Neural cell (in vitro differentiated cells): ENCODE measurements at regions not wholly inside any gene's neighbourhood (a gene's known extent, or its start where the extent isn't known, plus 50 kb on each side); places are given as distances from the start of the nearest gene placed in this dataset.

Source experiments
- H2AFZ ChIP-seq: fragments of 200-600, 300-800 bp; sonication (generic), shearing (Covaris generic); 2 replicates; pipeline ENCODE4 v1.6.0; 2014; ENCODE audit warnings: low read depth, mild to moderate bottlenecking, antibody characterized with exemption, low read length, moderate library complexity
- H3F3A ChIP-seq: fragments of 200-600 bp; shearing (Covaris generic); 2 replicates; pipeline ENCODE4 v1.6.1; 2016; ENCODE audit warnings: mild to moderate bottlenecking, moderate library complexity, mixed read lengths, antibody characterized with exemption, low read length; ENCODE audit not compliant: insufficient read depth, poor library complexity, severe bottlenecking
- H3K27ac ChIP-seq: fragments of 200-600, 300-800 bp; sonication (generic), shearing (Covaris generic); 2 replicates; pipeline ENCODE4 v1.5.1; 2014; ENCODE audit warnings: mild to moderate bottlenecking, low read length, moderate library complexity
- H3K27me3 ChIP-seq: fragments of 300-800, 200-600 bp; sonication (generic), shearing (Covaris generic); 2 replicates; pipeline ENCODE4 v1.6.0; 2014; ENCODE audit warnings: mild to moderate bottlenecking, low read depth, low read length, moderate library complexity; ENCODE audit not compliant: insufficient read depth
- H3K36me3 ChIP-seq: fragments of 300-800, 200-600 bp; sonication (generic), shearing (Covaris generic); 2 replicates; pipeline ENCODE4 v1.5.1; 2014; ENCODE audit warnings: mild to moderate bottlenecking, antibody characterized with exemption, low read length, moderate library complexity; ENCODE audit not compliant: insufficient read depth
- H3K4me2 ChIP-seq: fragments of 300-800, 200-600 bp; sonication (generic), shearing (Covaris generic); 2 replicates; pipeline ENCODE4 v1.6.0; 2014; ENCODE audit warnings: mild to moderate bottlenecking, low read length
- H3K4me3 ChIP-seq: fragments of 300-800, 200-600 bp; sonication (generic), shearing (Covaris generic); 2 replicates; pipeline ENCODE4 v1.5.1; 2014; ENCODE audit warnings: mild to moderate bottlenecking, low read length, moderate library complexity
- H3K79me2 ChIP-seq: fragments of 200-600 bp; shearing (Covaris generic); replicated peaks from 2 replicates; pipeline ENCODE4 v1.6.0; 2014; ENCODE audit warnings: mild to moderate bottlenecking, low read length, moderate library complexity; ENCODE audit not compliant: insufficient read depth
- H3K9ac ChIP-seq: fragments of 300-800, 200-600 bp; sonication (generic), shearing (Covaris generic); 2 replicates; pipeline ENCODE4 v1.6.1; 2016; ENCODE audit warnings: mild to moderate bottlenecking, low read length, mixed read lengths
- H3K9me2 ChIP-seq: fragments of 200-600 bp; shearing (Covaris generic); 2 replicates; pipeline ENCODE4 v1.6.1; 2016; ENCODE audit warnings: mild to moderate bottlenecking, low read length, mixed read lengths; ENCODE audit not compliant: insufficient read depth
- H3K9me3 ChIP-seq: fragments of 200-600, 300-800 bp; sonication (generic), shearing (Covaris generic); 2 replicates; pipeline ENCODE4 v1.6.1; 2016; ENCODE audit warnings: mild to moderate bottlenecking, mixed run types, low read length, moderate library complexity, mixed read lengths
- H4K20me1 ChIP-seq: fragments of 200-600 bp; shearing (Covaris generic); 2 replicates; pipeline ENCODE4 v1.6.1; 2016; ENCODE audit warnings: mild to moderate bottlenecking, mixed run types; ENCODE audit not compliant: insufficient read depth
- CTCF ChIP-seq: fragments of 450-650 bp; IDR thresholded peaks from 2 replicates; pipeline ENCODE4 v1.5.1; 2014; ENCODE audit warnings: antibody characterized with exemption, mild to moderate bottlenecking, moderate library complexity; ENCODE audit not compliant: poor library complexity, severe bottlenecking
- EP300 ChIP-seq: fragments of 450-650 bp; conservative IDR thresholded peaks from 2 replicates; pipeline ENCODE4 v1.6.1; 2014; ENCODE audit warnings: antibody characterized with exemption, mild to moderate bottlenecking, moderate library complexity; ENCODE audit not compliant: poor library complexity, severe bottlenecking
- EZH2 ChIP-seq: fragments of 200-600, 300-800 bp; shearing (Covaris generic), sonication (generic); IDR thresholded peaks from 2 replicates; pipeline ENCODE4 v1.6.1; 2014; ENCODE audit warnings: antibody characterized with exemption, low read length, borderline replicate concordance, mild to moderate bottlenecking; ENCODE audit not compliant: insufficient read depth, poor library complexity, severe bottlenecking
- MXI1 ChIP-seq: fragments of 450-650 bp; conservative IDR thresholded peaks from 2 replicates; pipeline ENCODE4 v1.6.1; 2014; ENCODE audit warnings: antibody characterized with exemption, mild to moderate bottlenecking; ENCODE audit not compliant: poor library complexity, severe bottlenecking
- POLR2AphosphoS5 ChIP-seq: IDR thresholded peaks from 2 replicates; pipeline ENCODE4 v1.6.1; 2012
- RAD21 ChIP-seq: fragments of 450-650 bp; conservative IDR thresholded peaks from 2 replicates; pipeline ENCODE4 v1.6.1; 2014; ENCODE audit warnings: antibody characterized with exemption, mild to moderate bottlenecking, moderate library complexity
- SMC3 ChIP-seq: fragments of 450-650 bp; conservative IDR thresholded peaks from 2 replicates; pipeline ENCODE4 v1.6.1; 2014; ENCODE audit warnings: antibody characterized with exemption, mild to moderate bottlenecking, moderate library complexity; ENCODE audit not compliant: poor library complexity
- TAF1 ChIP-seq: IDR thresholded peaks from 2 replicates; pipeline ENCODE4 v1.6.1; 2012; ENCODE audit warnings: low read depth
- TF ChIP-seq, protein P1 (sequence below): IDR thresholded peaks from 2 replicates; pipeline ENCODE4 v1.6.1; 2012; ENCODE audit warnings: borderline replicate concordance

DNA sequence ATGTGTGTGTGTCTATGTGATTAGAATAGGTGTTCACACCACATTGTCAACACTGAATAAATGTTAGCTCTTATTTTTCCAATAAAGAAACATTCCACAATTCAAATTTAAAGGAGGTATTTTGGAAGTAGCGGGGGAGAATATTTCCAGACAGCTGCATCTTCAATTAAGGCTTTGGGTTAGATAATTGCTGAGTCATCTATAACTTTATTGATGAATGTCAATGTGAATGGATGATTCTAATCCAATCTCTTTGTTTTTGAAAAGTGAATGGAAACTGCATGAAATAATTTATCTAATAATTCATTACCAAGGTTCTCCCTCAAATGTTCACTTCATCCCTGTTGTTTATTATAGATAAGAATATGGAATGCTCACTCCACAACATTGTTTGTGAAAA is 625.2 kb downstream of the IRS1 start:
- H3K9me3 ChIP-seq, result no peaks in the 10 kb centered on the region
- no peak for TF ChIP-seq RAD21
- no peak for TF ChIP-seq TAF1
- no peak for TF ChIP-seq SMC3
- no peak for TF ChIP-seq MXI1
- TF ChIP-seq, protein P1, sequence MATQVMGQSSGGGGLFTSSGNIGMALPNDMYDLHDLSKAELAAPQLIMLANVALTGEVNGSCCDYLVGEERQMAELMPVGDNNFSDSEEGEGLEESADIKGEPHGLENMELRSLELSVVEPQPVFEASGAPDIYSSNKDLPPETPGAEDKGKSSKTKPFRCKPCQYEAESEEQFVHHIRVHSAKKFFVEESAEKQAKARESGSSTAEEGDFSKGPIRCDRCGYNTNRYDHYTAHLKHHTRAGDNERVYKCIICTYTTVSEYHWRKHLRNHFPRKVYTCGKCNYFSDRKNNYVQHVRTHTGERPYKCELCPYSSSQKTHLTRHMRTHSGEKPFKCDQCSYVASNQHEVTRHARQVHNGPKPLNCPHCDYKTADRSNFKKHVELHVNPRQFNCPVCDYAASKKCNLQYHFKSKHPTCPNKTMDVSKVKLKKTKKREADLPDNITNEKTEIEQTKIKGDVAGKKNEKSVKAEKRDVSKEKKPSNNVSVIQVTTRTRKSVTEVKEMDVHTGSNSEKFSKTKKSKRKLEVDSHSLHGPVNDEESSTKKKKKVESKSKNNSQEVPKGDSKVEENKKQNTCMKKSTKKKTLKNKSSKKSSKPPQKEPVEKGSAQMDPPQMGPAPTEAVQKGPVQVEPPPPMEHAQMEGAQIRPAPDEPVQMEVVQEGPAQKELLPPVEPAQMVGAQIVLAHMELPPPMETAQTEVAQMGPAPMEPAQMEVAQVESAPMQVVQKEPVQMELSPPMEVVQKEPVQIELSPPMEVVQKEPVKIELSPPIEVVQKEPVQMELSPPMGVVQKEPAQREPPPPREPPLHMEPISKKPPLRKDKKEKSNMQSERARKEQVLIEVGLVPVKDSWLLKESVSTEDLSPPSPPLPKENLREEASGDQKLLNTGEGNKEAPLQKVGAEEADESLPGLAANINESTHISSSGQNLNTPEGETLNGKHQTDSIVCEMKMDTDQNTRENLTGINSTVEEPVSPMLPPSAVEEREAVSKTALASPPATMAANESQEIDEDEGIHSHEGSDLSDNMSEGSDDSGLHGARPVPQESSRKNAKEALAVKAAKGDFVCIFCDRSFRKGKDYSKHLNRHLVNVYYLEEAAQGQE, result no peak
- no peak for TF ChIP-seq EZH2
- no peak for TF ChIP-seq POLR2AphosphoS5
- no peak for TF ChIP-seq CTCF
- no peak for TF ChIP-seq EP300
- no peaks in the 10 kb centered on the region for H3K9me2 ChIP-seq
- H3K9ac ChIP-seq, result no peak overlapping the region
- no peaks in the 10 kb centered on the region for H3K27me3 ChIP-seq
- H3K79me2 ChIP-seq, result no peaks in the 10 kb centered on the region
- no peaks in the 10 kb centered on the region for H3F3A ChIP-seq
- no peak overlapping the region for H3K27ac ChIP-seq
- H4K20me1 ChIP-seq, result no peaks in the 10 kb centered on the region
- H3K4me2 ChIP-seq, result no peak overlapping the region
- H3K4me3 ChIP-seq, result no peak overlapping the region
- H2AFZ ChIP-seq, result no peak overlapping the region
- H3K36me3 ChIP-seq, result no peaks in the 10 kb centered on the region

GRCh38 chr2:226172939-226173338 is 626.7 kb downstream of the IRS1 start:
- Histone ChIP-seq H2AFZ (no peak overlapping the region), H3K4me3 (no peak overlapping the region), H3K36me3 (no peaks in the 10 kb centered on the region), H3K9me2 (no peaks in the 10 kb centered on the region), H3K4me2 (no peak overlapping the region), H3F3A (no peaks in the 10 kb centered on the region), H3K79me2 (no peaks in the 10 kb centered on the region), H3K9ac (no peak overlapping the region), H3K9me3 (no peaks in the 10 kb centered on the region), H4K20me1 (no peaks in the 10 kb centered on the region), H3K27me3 (no peaks in the 10 kb centered on the region), H3K27ac (no peak overlapping the region)
- TF ChIP-seq EP300, result no peak
- TF ChIP-seq CTCF, result no peak
- no peak for TF ChIP-seq EZH2
- TF ChIP-seq RAD21, result no peak
- no peak for TF ChIP-seq MXI1
- TF ChIP-seq SMC3, result no peak
- TF ChIP-seq, protein P1, result no peak
- no peak for TF ChIP-seq TAF1
- TF ChIP-seq POLR2AphosphoS5, result no peak
